Liver (tissue), 8 donors: ENCODE measurements at regions not wholly inside any gene's neighbourhood (a gene's known extent, or its start where the extent isn't known, plus 50 kb on each side); places are given as distances from the start of the nearest gene placed in this dataset.

Experiments used
- DNase-seq: peaks from one replicate; pipeline ENCODE4 v3.0.0-alpha.2; 2017; ENCODE audit warnings: low spot score
- H3K27ac ChIP-seq, 2 donors: one replicate each; pipeline ENCODE4 v1.7.0; 2013; ENCODE audit warnings: inconsistent platforms in 2 of 2, low read length in 2 of 2, control low read depth in 1 of 2, low read depth in 1 of 2, mild to moderate bottlenecking in 1 of 2
- H3K27me3 ChIP-seq, 4 donors: one replicate each; pipeline versions ENCODE4 v1.6.1 to v1.7.0; 2013; ENCODE audit warnings: low read length in 3 of 4, inconsistent platforms in 1 of 4, mild to moderate bottlenecking in 1 of 4, moderate library complexity in 1 of 4; ENCODE audit not compliant: control insufficient read depth in 4 of 4, insufficient read depth in 4 of 4
- H3K36me3 ChIP-seq, 4 donors: one replicate each; pipeline versions ENCODE4 v1.6.1 to v1.7.0; 2013; ENCODE audit warnings: low read length in 3 of 4, mild to moderate bottlenecking in 3 of 4, low read depth in 1 of 4, moderate library complexity in 1 of 4; ENCODE audit not compliant: control insufficient read depth in 4 of 4, insufficient read depth in 3 of 4
- H3K4me1 ChIP-seq, 4 donors: one replicate each; pipeline versions ENCODE4 v1.6.1 to v1.7.0; 2013; ENCODE audit warnings: low read length in 3 of 4, mild to moderate bottlenecking in 3 of 4, moderate library complexity in 1 of 4; ENCODE audit not compliant: control insufficient read depth in 4 of 4, insufficient read depth in 4 of 4
- H3K4me3 ChIP-seq, 3 donors: one replicate each; pipeline versions ENCODE4 v1.6.1 to v1.7.0; 2013; ENCODE audit warnings: low read length in 3 of 3, control low read depth in 1 of 3, low read depth in 1 of 3, mild to moderate bottlenecking in 1 of 3
- H3K9ac ChIP-seq, 2 donors: one replicate each; pipeline ENCODE4 v1.7.0; 2013; ENCODE audit warnings: low read length in 2 of 2, mild to moderate bottlenecking in 2 of 2, moderate library complexity in 2 of 2, control low read depth in 1 of 2, low read depth in 1 of 2
- H3K9me3 ChIP-seq, 4 donors: one replicate each; pipeline versions ENCODE4 v1.6.1 to v1.7.0; 2013; ENCODE audit warnings: low read length in 3 of 4; ENCODE audit not compliant: control insufficient read depth in 4 of 4
- CTCF ChIP-seq: fragments of 150-350 bp; IDR thresholded peaks from 2 replicates; pipeline ENCODE4 v1.5.1; 2017; ENCODE audit warnings: improper control_type of control experiment, low read depth, low read length; ENCODE audit not compliant: missing input control
- FOXA1 ChIP-seq: IDR thresholded peaks from 2 replicates; pipeline ENCODE4 v1.6.1; 2016; ENCODE audit warnings: antibody characterized with exemption
- HNF4A ChIP-seq, 2 donors: conservative IDR thresholded peaks; 2 replicates each; pipeline ENCODE4 v1.6.1; 2016; ENCODE audit warnings: antibody characterized with exemption in 2 of 2, mild to moderate bottlenecking in 2 of 2
- HNF4G ChIP-seq: IDR thresholded peaks from 2 replicates; pipeline ENCODE4 v1.6.1; 2016; ENCODE audit warnings: antibody characterized with exemption
- JUND ChIP-seq, 2 donors: IDR thresholded peaks; 2 replicates each; pipeline ENCODE4 v1.6.1; 2016; ENCODE audit warnings: antibody characterized with exemption in 2 of 2
- NR2F2 ChIP-seq: IDR thresholded peaks from 2 replicates; pipeline ENCODE4 v1.6.1; 2016; ENCODE audit warnings: antibody characterized with exemption
- RXRA ChIP-seq, 2 donors: IDR thresholded peaks; 2 replicates each; pipeline ENCODE4 v1.6.1; 2017 to 2018; ENCODE audit warnings: antibody characterized with exemption in 2 of 2, mild to moderate bottlenecking in 1 of 2
- SP1 ChIP-seq: IDR thresholded peaks from 2 replicates; pipeline ENCODE4 v1.6.1; 2018; ENCODE audit warnings: antibody characterized with exemption, mild to moderate bottlenecking
- TAF1 ChIP-seq: conservative IDR thresholded peaks from 2 replicates; pipeline ENCODE4 v1.6.1; 2016; ENCODE audit warnings: antibody characterized with exemption, mild to moderate bottlenecking
- WGBS: extraction: QIAGEN DNeasy Blood & Tissue Kit; methylation state at CpG from one replicate; pipeline ENCODE4 v1.1.7; 2013; 5-methylcytosine and 5-hydroxymethylcytosine counted together
- TF ChIP-seq, protein P1 (sequence below): IDR thresholded peaks from 2 replicates; pipeline ENCODE4 v1.6.1; 2016; ENCODE audit warnings: antibody characterized with exemption
- TF ChIP-seq, protein P2 (sequence below): IDR thresholded peaks from 2 replicates; pipeline ENCODE4 v1.6.1; 2016; ENCODE audit warnings: antibody characterized with exemption
- donor health status: healthy.
- donor health status: healthy.
- donor health status: healthy.
- donor health status: healthy.
- donor health status: healthy.

GRCh38 chr6:4347877-4348276 is 212.5 kb upstream of the ECI2 start:
- TF ChIP-seq HNF4A (conservative IDR thresholded peaks at IDR 0.05) (no peak), JUND (IDR thresholded peaks at IDR 0.05) (no peak), TAF1 (no peak), HNF4G (no peak), SP1 (no peak), NR2F2 (no peak)
- Histone ChIP-seq H3K36me3 (no peaks in the 10 kb centered on the region), H3K9me3 (no peaks in the 10 kb centered on the region), H3K4me3 (no peak overlapping the region), H3K4me1 (no peaks in the 10 kb centered on the region), H3K27ac (no peak overlapping the region), H3K9ac (no peak overlapping the region), H3K27me3 (no peaks in the 10 kb centered on the region)
- WGBS, result 85% methylated on average over 9 of the region's 9 CpGs
- DNase-seq, result no peak

DNA sequence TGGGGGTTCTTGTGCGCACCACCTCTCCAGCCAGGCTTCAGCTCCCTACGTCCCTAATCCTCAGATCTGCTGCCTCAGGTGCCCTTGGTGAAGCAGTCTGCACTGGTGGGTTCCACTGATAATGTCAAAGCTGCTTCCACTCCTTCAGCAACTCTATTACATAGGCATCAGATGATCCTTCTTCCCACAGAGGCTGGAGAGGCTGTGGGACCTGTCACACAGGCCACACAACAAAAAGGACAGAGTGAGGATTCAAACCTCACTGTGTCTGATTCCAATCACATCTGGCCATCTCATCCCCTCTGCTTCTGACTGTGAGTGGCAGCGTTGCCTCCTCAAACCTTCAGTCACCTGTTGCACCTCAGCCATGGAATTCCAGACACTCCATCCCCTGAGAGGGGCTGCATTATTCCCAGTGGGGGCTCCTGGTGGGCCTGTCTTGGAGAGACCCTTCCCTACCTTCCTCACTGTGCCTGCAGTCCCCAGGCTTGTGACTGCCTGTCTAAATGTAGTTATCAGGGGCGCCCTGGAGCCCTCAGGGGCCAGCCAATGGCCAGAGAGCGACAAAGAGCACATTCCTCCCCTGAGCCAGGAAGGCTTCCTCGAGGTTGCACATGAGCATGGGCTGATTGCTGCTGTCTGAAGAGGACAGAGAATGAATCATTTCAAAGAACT is 211.4 kb upstream of the ECI2 start:
- Histone ChIP-seq H3K27ac (no peak overlapping the region), H3K36me3 (no peaks in the 10 kb centered on the region), H3K9ac (no peak overlapping the region), H3K27me3 (no peaks in the 10 kb centered on the region), H3K9me3 (no peaks in the 10 kb centered on the region), H3K4me1 (no peaks in the 10 kb centered on the region), H3K4me3 (no peak overlapping the region)
- 55% methylated on average over 6 of the region's 6 CpGs for WGBS
- TF ChIP-seq FOXA1 (no peak), CTCF (no peak), TAF1 (no peak)
- TF ChIP-seq, protein P1, sequence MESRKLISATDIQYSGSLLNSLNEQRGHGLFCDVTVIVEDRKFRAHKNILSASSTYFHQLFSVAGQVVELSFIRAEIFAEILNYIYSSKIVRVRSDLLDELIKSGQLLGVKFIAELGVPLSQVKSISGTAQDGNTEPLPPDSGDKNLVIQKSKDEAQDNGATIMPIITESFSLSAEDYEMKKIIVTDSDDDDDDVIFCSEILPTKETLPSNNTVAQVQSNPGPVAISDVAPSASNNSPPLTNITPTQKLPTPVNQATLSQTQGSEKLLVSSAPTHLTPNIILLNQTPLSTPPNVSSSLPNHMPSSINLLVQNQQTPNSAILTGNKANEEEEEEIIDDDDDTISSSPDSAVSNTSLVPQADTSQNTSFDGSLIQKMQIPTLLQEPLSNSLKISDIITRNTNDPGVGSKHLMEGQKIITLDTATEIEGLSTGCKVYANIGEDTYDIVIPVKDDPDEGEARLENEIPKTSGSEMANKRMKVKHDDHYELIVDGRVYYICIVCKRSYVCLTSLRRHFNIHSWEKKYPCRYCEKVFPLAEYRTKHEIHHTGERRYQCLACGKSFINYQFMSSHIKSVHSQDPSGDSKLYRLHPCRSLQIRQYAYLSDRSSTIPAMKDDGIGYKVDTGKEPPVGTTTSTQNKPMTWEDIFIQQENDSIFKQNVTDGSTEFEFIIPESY, result no peak
- TF ChIP-seq, protein P2, sequence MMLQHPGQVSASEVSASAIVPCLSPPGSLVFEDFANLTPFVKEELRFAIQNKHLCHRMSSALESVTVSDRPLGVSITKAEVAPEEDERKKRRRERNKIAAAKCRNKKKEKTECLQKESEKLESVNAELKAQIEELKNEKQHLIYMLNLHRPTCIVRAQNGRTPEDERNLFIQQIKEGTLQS, result no peak
- DNase-seq, result no peak

- WGBS, result 87% methylated on average over 3 of the region's 3 CpGs
- Histone ChIP-seq H3K4me3 (no peak overlapping the region), H3K27ac (no peak overlapping the region), H3K4me1 (no peaks in the 10 kb centered on the region), H3K27me3 (no peaks in the 10 kb centered on the region), H3K36me3 (no peaks in the 10 kb centered on the region), H3K9ac (no peak overlapping the region), H3K9me3 (no peaks in the 10 kb centered on the region)
- no peak for DNase-seq
- no peak for TF ChIP-seq TAF1
- TF ChIP-seq RXRA (IDR thresholded peaks at IDR 0.05), result no peak
- TF ChIP-seq HNF4G, result no peak
Measured at GRCh38 chr6:4345543-4345942, 210.2 kb upstream of the ECI2 start.
